ENCODE measurements at regions not wholly inside any gene's neighbourhood (a gene's known extent, or its start where the extent isn't known, plus 50 kb on each side); places are given as distances from the start of the nearest gene placed in this dataset.

DNA sequence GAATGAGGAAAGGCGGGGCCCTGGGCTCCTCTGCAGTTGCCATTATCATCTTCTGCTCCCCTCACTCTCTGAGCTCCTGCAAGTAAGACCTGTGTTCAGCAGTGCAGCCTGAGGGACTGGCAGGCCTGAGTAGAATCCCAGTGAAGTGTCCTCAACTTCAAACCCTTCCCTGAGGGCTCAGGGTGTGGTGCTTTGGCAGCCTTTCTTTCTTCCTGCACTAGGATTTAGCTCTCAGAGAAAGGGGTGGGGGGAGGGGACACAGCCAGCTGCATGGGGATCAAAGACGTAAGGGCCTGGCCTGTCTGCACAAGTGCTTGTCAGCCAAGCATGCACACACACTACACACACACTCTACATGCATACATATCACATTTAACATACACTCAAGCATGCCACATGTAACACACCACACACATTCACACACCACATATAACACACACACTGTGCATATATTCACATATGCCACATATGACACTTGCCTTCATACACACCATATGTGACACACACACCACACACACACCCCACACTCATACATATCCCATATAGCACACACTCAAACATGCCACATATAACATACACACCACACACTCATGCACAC, 223.4 kb upstream of the RPL34 start:
- TF ChIP-seq, protein P1, sequence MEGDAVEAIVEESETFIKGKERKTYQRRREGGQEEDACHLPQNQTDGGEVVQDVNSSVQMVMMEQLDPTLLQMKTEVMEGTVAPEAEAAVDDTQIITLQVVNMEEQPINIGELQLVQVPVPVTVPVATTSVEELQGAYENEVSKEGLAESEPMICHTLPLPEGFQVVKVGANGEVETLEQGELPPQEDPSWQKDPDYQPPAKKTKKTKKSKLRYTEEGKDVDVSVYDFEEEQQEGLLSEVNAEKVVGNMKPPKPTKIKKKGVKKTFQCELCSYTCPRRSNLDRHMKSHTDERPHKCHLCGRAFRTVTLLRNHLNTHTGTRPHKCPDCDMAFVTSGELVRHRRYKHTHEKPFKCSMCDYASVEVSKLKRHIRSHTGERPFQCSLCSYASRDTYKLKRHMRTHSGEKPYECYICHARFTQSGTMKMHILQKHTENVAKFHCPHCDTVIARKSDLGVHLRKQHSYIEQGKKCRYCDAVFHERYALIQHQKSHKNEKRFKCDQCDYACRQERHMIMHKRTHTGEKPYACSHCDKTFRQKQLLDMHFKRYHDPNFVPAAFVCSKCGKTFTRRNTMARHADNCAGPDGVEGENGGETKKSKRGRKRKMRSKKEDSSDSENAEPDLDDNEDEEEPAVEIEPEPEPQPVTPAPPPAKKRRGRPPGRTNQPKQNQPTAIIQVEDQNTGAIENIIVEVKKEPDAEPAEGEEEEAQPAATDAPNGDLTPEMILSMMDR (IDR thresholded peaks at IDR 0.05; ENCODE audit: unreplicated experiment): no peak
- H3K27ac Mint-ChIP-seq: no peak overlapping the region
- DNase-seq (ENCODE audit: low spot score, unreplicated experiment): no peak
- H3K9me3 Mint-ChIP-seq (ENCODE audit: low read depth): no peaks in the 10 kb centered on the region
- no peaks in the 10 kb centered on the region for H3K4me1 Mint-ChIP-seq (ENCODE audit: low read depth)
- H3K36me3 Mint-ChIP-seq (ENCODE audit: insufficient read depth): no peaks in the 10 kb centered on the region
- H3K27me3 Mint-ChIP-seq: peaks cover 3% of the 10 kb centered on the region
- H3K4me3 Mint-ChIP-seq (ENCODE audit: low read depth): no peak overlapping the region

DNA sequence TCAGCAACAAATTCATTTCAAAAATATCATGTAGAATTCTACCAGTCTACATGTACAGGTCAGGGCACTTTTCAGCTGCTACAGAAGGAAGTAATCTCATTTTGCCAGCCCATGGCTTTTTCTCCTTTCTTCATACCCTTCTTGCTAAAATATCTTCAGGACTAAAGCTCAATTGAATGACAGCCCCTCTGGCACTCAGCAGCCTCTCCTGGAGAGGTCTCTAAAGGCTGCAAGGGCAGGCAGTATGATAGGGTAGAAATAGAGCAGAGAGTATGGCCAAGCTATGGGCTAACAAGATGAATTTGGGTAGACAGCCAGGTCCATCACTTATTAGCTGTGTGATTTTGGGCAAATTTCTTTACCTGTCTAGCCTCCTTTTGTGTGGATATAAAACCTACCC, 224.6 kb upstream of the RPL34 start:
- Mint-ChIP-seq H3K27ac (no peak overlapping the region), H3K27me3 (peaks cover 3% of the 10 kb centered on the region), H3K9me3 (ENCODE audit: low read depth) (no peaks in the 10 kb centered on the region), H3K36me3 (ENCODE audit: insufficient read depth) (no peaks in the 10 kb centered on the region), H3K4me3 (ENCODE audit: low read depth) (no peak overlapping the region), H3K4me1 (ENCODE audit: low read depth) (no peaks in the 10 kb centered on the region)
- DNase-seq (ENCODE audit: low spot score, unreplicated experiment): no peak
- TF ChIP-seq, protein P1 (IDR thresholded peaks at IDR 0.05; ENCODE audit: unreplicated experiment): no peak

GRCh38 chr4:108393890-108394472, 225.2 kb upstream of the LEF1 start:
- no peaks in the 10 kb centered on the region for H3K27me3 Mint-ChIP-seq

GRCh38 chr4:108391701-108392455, 223.1 kb upstream of the LEF1 start:
- DNase-seq (ENCODE audit: low spot score, unreplicated experiment): no peak
- Mint-ChIP-seq H3K4me1 (ENCODE audit: low read depth) (no peaks in the 10 kb centered on the region), H3K27me3 (no peaks in the 10 kb centered on the region), H3K4me3 (ENCODE audit: low read depth) (no peak overlapping the region), H3K27ac (no peak overlapping the region), H3K36me3 (ENCODE audit: insufficient read depth) (no peaks in the 10 kb centered on the region), H3K9me3 (ENCODE audit: low read depth) (no peaks in the 10 kb centered on the region)
- TF ChIP-seq, protein P1 (IDR thresholded peaks at IDR 0.05; ENCODE audit: unreplicated experiment): no peak

More at GRCh38 chr4:108393890-108394472, 225.2 kb upstream of the LEF1 start:
- TF ChIP-seq, protein P1 (IDR thresholded peaks at IDR 0.05; ENCODE audit: unreplicated experiment): no peak
- Mint-ChIP-seq H3K9me3 (ENCODE audit: low read depth) (no peaks in the 10 kb centered on the region), H3K36me3 (ENCODE audit: insufficient read depth) (no peaks in the 10 kb centered on the region), H3K4me3 (ENCODE audit: low read depth) (no peak overlapping the region), H3K27ac (no peak overlapping the region), H3K4me1 (ENCODE audit: low read depth) (no peaks in the 10 kb centered on the region)
- DNase-seq (ENCODE audit: low spot score, unreplicated experiment): no peak

GRCh38 chr4:108385076-108385475, 216.3 kb upstream of the LEF1 start:
- Mint-ChIP-seq H3K27me3 (peaks cover 4% of the 10 kb centered on the region), H3K4me1 (ENCODE audit: low read depth) (no peaks in the 10 kb centered on the region), H3K36me3 (ENCODE audit: insufficient read depth) (no peaks in the 10 kb centered on the region), H3K4me3 (ENCODE audit: low read depth) (no peak overlapping the region), H3K27ac (no peak overlapping the region), H3K9me3 (ENCODE audit: low read depth) (no peaks in the 10 kb centered on the region)
- TF ChIP-seq, protein P1 (IDR thresholded peaks at IDR 0.05; ENCODE audit: unreplicated experiment): no peak
- no peak for DNase-seq (ENCODE audit: low spot score, unreplicated experiment)

All from progenitor cell of endocrine pancreas (in vitro differentiated cells).